Effector memory CD4-positive, alpha-beta T cell (primary cell): ENCODE measurements at regions not wholly inside any gene's neighbourhood (a gene's known extent, or its start where the extent isn't known, plus 50 kb on each side); places are given as distances from the start of the nearest gene placed in this dataset.
"Not testable (repeated sequence)": the region's sequence is repeated elsewhere in the genome, so short reads cannot be mapped to it uniquely, and the experiment has no call there.

ENCODE experiments used
- DNase-seq, 3 donors: peaks; one replicate each; pipeline ENCODE4 v3.0.0-alpha.2; 2020
- H3K27ac ChIP-seq: 2 replicates; pipeline ENCODE4 v1.7.0; 2013; ENCODE audit warnings: mild to moderate bottlenecking, low read length, moderate library complexity; ENCODE audit not compliant: insufficient read depth, poor library complexity, severe bottlenecking
- H3K27me3 ChIP-seq: replicated peaks from 2 replicates; pipeline ENCODE4 v1.7.0; 2013; ENCODE audit warnings: mild to moderate bottlenecking, low read length; ENCODE audit not compliant: insufficient read depth, control insufficient read depth, poor library complexity, severe bottlenecking
- H3K36me3 ChIP-seq: 2 replicates; pipeline ENCODE4 v1.7.0; 2013; ENCODE audit warnings: mild to moderate bottlenecking, low read length, moderate library complexity; ENCODE audit not compliant: control insufficient read depth, insufficient read depth
- H3K4me1 ChIP-seq: 2 replicates; pipeline ENCODE4 v1.7.0; 2013; ENCODE audit warnings: low read length, mild to moderate bottlenecking; ENCODE audit not compliant: control insufficient read depth, insufficient read depth, poor library complexity, severe bottlenecking
- H3K4me3 ChIP-seq: 2 replicates; pipeline ENCODE4 v1.7.0; 2013; ENCODE audit warnings: low read length, low read depth, mild to moderate bottlenecking; ENCODE audit not compliant: insufficient read depth, poor library complexity, severe bottlenecking
- H3K9me3 ChIP-seq: 2 replicates; pipeline ENCODE4 v1.7.0; 2013; ENCODE audit warnings: mild to moderate bottlenecking, low read length, moderate library complexity; ENCODE audit not compliant: control insufficient read depth

- H3K36me3 ChIP-seq: no peaks in the 10 kb centered on the region
- H3K9me3 ChIP-seq: no peaks in the 10 kb centered on the region
- no peak for DNase-seq
- H3K27ac ChIP-seq: no peak overlapping the region
- H3K4me3 ChIP-seq: no peak overlapping the region
- no peaks in the 10 kb centered on the region for H3K4me1 ChIP-seq
- no peaks in the 10 kb centered on the region for H3K27me3 ChIP-seq
Measured at GRCh38 chr6:90678049-90678779, 91.3 kb upstream of the MAP3K7 start.

GRCh38 chr6:90677440-90677839, 90.6 kb upstream of the MAP3K7 start:
- no peaks in the 10 kb centered on the region for H3K36me3 ChIP-seq
- no peaks in the 10 kb centered on the region for H3K27me3 ChIP-seq
- no peaks in the 10 kb centered on the region for H3K4me1 ChIP-seq
- no peak overlapping the region for H3K27ac ChIP-seq
- no peak for DNase-seq
- H3K9me3 ChIP-seq: no peaks in the 10 kb centered on the region
- H3K4me3 ChIP-seq: no peak overlapping the region

GRCh38 chr6:90676516-90677300, 89.8 kb upstream of the MAP3K7 start:
- DNase-seq: no peak
- H3K4me3 ChIP-seq: no peak overlapping the region
- no peaks in the 10 kb centered on the region for H3K9me3 ChIP-seq
- H3K27ac ChIP-seq: no peak overlapping the region
- no peaks in the 10 kb centered on the region for H3K27me3 ChIP-seq
- no peaks in the 10 kb centered on the region for H3K36me3 ChIP-seq
- H3K4me1 ChIP-seq: no peaks in the 10 kb centered on the region

GRCh38 chr6:90675107-90675506, 88.2 kb upstream of the MAP3K7 start:
- not testable (repeated sequence) for DNase-seq, H3K9me3 ChIP-seq, H3K36me3 ChIP-seq, H3K27me3 ChIP-seq, H3K4me1 ChIP-seq, H3K27ac ChIP-seq, H3K4me3 ChIP-seq

- H3K27ac ChIP-seq, H3K27me3 ChIP-seq, H3K9me3 ChIP-seq, H3K36me3 ChIP-seq, DNase-seq, H3K4me3 ChIP-seq, H3K4me1 ChIP-seq: not testable (repeated sequence)
Measured at GRCh38 chr6:90674077-90674476, 87.2 kb upstream of the MAP3K7 start.

GRCh38 chr6:90669846-90670245, 83.0 kb upstream of the MAP3K7 start:
- Histone ChIP-seq H3K27me3 (no peaks in the 10 kb centered on the region), H3K36me3 (no peaks in the 10 kb centered on the region), H3K9me3 (no peaks in the 10 kb centered on the region), H3K27ac (no peak overlapping the region), H3K4me3 (no peak overlapping the region), H3K4me1 (no peaks in the 10 kb centered on the region)
- DNase-seq: no peak

GRCh38 chr6:90669420-90669819, 82.5 kb upstream of the MAP3K7 start:
- Histone ChIP-seq H3K36me3 (no peaks in the 10 kb centered on the region), H3K4me1 (no peaks in the 10 kb centered on the region), H3K4me3 (no peak overlapping the region), H3K27ac (no peak overlapping the region), H3K27me3 (no peaks in the 10 kb centered on the region), H3K9me3 (no peaks in the 10 kb centered on the region)
- DNase-seq: no peak

GRCh38 chr6:90668141-90668540, 81.3 kb upstream of the MAP3K7 start:
- no peak overlapping the region for H3K27ac ChIP-seq
- H3K27me3 ChIP-seq: no peaks in the 10 kb centered on the region
- DNase-seq: no peak
- H3K4me1 ChIP-seq: no peaks in the 10 kb centered on the region
- H3K9me3 ChIP-seq: no peaks in the 10 kb centered on the region
- H3K4me3 ChIP-seq: no peak overlapping the region
- H3K36me3 ChIP-seq: no peaks in the 10 kb centered on the region

GRCh38 chr6:90663873-90664272, 77.0 kb upstream of the MAP3K7 start:
- Histone ChIP-seq H3K4me3 (no peak overlapping the region), H3K4me1 (no peaks in the 10 kb centered on the region), H3K27ac (no peak overlapping the region), H3K27me3 (no peaks in the 10 kb centered on the region), H3K36me3 (no peaks in the 10 kb centered on the region), H3K9me3 (no peaks in the 10 kb centered on the region)
- no peak for DNase-seq

GRCh38 chr6:90663106-90663505, 76.2 kb upstream of the MAP3K7 start:
- DNase-seq: no peak
- H3K4me1 ChIP-seq: no peaks in the 10 kb centered on the region
- no peak overlapping the region for H3K4me3 ChIP-seq
- no peak overlapping the region for H3K27ac ChIP-seq
- no peaks in the 10 kb centered on the region for H3K36me3 ChIP-seq
- no peaks in the 10 kb centered on the region for H3K9me3 ChIP-seq
- H3K27me3 ChIP-seq: no peaks in the 10 kb centered on the region
